HG03060 (cell line): ENCODE measurements at regions not wholly inside any gene's neighbourhood (a gene's known extent, or its start where the extent isn't known, plus 50 kb on each side); places are given as distances from the start of the nearest gene placed in this dataset.

Experiments used
- ATAC-seq: cut with Tn5 transposase; IDR thresholded peaks from one replicate; pipeline ENCODE4 v1.9.1; 2021; ENCODE audit warnings: low read depth, moderate number of reproducible peaks; ENCODE audit not compliant: unreplicated experiment

DNA sequence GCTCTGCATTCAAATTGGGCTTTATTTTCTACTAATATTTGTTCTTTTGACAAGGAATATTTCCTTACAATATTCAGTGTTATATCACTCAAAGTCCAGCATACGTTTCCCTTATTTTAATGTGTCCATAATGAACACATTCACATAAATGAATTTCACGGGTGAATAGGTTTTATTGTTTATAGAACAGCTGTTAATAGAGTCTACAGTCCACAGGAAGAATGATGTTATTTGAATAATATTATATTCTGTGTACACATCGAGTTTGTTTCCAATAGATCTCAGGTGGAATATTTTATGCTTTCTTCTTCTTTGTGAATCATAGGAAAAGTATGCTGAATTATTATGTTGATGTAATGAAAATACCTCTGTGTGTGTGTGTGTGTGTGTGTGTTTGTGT lies 582.4 kb downstream of the CDH26 start:
- ATAC-seq, result no peak

DNA sequence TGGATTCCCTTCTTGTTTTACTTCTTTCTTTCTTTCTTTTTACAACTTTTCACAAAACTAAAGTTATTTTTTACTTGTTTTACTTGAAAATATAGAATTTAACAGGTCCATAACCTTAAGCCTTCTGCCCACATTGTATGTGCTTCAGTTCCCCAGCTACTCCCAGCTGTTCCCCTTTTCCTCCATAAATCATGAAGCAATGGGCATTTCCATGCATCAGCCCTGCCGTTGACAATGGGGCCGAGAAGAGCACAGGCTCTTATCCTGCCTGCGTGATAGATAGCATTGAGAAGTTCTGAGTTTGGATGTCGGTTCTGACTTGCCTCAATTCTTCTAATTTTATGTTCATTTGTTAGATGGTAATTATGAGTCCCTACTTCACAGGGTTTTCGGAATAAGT lies 583.8 kb downstream of the CDH26 start:
- ATAC-seq, result no peak

DNA sequence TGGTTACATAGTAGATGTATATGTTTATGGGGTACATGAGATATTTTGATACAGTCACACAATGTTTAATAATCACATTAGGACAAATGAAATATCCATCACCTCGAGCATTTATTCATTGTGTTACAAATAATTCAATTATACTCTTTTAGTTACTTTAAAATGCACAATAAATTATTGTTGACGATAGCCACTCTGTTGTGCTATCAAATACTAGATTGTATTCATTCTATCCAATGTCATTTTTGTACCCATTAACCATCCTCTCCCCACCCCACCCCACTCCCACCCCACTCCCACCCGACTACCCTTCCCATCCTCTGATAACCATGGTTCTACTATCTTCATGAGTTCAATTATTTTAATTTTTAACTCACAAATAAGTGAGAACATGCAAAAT lies 585.4 kb downstream of the CDH26 start:
- no peak for ATAC-seq

DNA sequence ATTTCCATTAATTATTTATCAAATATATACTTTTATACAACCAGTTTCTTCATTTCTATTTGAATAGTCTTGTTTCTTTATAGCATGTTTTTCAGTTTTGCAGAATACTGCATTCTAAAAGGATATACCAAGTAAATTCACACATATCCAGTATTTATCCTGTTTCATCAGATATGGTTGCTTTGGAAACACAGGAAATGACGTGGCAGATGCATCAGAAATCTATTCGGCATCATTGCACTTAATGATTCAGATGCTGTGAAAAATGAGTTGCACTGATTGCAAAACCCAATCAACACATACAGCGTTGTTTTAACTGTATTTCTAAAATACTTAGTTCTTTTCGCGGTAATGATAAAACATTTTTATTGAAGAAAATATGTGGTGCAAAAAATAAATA lies 594.9 kb downstream of the CDH26 start:
- no peak for ATAC-seq

DNA sequence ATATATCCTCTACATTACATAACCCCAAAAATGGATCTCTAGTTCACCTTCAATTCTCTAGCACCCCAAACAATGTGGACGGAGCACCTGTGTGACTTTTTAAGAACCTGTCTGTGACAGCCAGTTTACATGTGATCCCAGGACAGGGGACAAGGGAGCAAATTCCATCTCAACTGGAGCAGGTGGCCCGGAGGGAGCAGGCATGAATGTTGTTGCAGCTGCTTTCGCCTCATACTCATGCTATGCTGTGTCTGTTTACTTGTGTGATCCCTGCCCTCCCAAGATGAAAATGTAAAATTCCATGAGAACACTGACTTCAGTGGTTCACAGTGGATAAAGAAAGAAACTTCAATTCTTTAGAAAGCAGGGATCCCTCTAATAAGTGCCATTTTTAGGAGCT lies 600.3 kb downstream of the CDH26 start:
- ATAC-seq, result no peak

DNA sequence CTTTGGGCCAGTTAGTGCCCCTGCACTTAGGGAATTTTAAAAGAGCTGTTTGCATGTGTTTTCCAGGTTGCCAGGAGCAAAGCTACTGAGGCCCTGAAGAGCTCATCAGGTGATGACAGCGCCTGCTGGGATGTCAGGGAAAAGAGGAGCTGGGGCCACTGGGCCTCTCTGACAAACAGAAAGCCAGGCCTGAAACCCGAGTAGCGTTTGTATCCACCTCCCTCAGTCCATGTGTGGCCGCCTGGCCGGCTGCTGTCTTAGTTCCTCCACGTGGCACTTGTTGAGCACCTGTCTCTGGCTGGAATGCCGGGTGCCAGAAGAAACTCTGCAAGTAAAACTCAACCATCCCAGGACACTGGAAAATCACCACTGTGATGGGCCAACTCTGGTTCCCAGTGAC lies 601.2 kb downstream of the CDH26 start:
- ATAC-seq, result no peak

DNA sequence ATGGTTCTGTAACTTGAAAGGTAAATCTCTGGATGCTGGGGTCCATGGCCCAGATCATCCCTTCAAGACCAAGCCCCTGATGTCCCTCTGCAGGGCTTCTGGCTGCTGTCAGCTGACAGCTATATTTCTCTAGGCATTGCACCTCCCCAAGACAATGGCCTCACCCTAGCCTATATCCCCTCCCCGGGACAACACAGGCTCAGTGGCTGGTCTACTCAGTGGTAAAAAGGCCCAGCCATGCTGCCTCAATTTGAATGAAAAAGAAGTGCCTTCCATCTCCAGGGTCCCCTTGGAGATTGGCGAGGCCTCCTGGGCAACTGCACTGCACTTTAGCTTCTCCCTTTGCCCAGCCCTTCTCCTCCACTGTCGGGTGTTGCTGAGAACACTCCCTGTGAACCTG lies 602.8 kb downstream of the CDH26 start:
- ATAC-seq, result no peak

DNA sequence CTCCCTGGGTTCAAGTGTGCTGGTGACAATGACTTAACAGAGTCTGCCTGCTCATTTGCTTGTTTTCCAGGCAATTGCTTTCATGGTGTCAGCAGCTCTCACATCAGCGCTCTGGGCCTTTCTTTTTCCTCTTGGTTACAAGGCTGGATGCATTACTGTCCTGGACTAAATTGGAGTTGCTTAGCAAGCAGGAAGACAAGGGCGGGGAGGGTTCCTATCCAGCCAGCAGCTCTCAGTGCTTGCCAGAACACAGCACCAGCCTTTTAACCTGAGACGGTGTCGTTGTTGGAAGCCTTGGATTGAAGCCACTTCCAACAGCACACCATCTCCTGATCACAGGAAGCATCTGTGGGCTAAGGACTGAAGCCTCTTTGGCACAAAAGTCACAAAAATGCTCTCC lies 606.9 kb downstream of the CDH26 start:
- ATAC-seq, result no peak

DNA sequence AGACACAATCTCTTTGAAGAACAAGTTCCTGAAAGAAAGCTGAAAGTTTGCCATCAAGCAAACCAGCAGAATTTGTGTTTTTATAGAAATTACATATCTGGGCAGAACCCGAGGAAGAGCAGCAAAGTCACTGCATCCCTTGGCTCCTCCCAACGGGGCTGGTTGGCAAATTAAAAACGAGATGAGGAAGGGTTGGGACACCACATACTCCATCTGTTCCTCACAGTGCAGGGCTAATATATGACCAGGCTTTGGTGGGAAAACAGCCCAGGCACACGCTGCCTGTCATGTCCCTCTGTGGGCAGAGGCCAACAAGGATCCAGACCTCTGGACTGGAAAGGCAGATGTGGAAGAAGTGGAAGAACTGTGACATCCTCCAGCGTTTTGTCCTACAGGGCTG lies 607.3 kb downstream of the CDH26 start:
- no peak for ATAC-seq

DNA sequence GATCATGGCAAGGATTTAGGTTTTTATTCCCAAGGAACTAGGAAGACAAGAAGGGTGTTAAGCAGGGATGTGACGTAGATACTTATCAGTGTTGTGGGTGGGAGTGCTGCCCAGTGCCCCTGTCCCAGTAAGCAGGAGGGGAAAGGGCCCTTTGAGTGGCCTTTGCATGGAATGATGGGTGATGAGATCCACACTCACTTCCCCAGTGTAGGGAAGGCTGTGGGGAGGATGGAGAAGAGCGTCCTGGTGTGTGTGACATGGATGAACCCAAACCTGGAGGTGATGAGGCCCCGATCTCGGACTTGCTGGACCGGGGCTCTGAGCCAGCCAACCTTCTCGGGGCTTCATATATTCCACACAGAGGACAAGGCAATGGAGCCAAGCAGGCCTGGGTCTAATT lies 610.9 kb downstream of the CDH26 start:
- no peak for ATAC-seq

DNA sequence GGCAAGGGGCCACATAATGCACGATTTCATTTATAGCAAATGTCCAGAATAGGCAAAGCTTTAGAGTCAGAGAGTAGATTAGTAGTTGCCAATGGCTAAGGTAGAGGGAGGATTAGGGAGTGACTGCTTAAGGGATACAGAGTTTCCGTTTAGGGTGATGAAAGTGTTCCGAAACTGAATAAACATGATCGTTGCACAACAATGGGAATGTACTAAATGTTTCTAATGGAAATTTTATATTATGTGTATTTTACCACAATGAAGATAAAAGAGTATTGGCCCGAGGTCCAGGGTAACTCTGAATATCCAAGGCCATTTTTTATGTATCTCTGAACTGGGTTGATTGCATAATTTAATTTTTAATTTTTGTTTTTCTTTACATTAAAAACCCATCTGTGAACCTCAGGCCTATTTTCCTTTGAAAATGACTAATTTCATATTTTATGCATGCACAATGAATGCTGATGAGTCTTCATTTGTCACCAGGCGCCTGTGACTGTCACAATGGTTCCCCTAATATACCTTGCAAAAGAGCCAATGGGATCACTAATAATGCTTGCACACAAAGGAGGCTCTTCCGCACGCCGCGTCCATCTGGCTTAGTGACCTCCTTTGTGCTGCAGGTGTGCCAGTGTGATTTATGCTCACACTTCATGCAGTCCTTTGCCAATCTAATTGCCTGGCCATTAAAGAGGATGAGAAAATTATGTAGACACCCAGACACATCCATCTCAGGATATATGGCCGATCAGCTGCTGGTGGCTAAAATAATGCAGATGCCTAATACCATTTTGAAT lies 612.5 kb downstream of the CDH26 start:
- no peak for ATAC-seq

DNA sequence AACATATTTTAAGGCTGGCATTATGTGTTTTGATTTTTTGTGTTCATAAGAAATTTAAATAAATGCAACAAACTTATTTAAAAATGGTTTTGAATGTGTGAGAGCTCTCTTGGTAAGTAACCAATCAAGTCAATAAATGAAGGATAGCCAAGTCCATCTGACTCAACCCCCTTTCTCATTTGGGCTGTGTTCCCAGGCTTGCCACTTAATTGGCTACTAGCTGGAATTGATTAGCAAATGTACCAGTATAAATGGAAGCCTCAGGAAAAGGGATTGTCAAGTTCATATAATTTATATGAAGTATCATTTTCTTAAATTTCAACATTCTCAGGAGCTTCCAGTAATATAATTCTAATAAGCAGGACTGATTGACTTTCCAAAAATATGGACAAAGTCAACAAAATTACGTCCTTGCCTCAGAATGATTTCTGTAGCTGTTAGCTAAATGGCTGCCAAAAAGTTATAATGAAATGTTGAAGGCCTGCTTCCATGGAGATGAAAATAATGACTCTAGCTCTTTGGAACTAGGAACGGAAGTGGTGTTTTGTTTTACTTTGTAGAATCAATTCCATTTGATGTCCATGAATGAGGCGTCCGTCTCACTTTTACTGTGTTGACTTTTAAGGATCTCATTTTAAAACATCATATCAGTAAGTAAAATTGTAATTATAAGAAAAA lies 614.9 kb downstream of the CDH26 start:
- no peak for ATAC-seq

DNA sequence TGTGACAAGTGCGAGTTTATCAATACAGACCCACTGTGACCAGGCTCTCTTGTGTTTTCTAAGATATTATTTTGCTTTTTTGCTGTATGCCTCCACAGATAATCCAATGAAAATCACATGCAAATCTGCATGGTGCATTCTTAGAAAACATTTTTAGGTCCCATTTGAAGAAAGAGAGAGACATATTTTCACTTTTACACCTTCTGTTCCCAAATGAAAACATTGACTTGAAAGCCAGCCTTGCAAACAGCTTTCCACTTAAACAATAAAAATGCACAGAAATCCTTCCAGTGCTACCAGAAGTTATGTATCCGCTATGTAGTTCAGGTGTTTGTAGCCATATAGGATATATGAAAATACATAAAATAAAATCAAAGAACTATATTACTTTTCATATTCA lies 618.0 kb downstream of the CDH26 start:
- no peak for ATAC-seq

DNA sequence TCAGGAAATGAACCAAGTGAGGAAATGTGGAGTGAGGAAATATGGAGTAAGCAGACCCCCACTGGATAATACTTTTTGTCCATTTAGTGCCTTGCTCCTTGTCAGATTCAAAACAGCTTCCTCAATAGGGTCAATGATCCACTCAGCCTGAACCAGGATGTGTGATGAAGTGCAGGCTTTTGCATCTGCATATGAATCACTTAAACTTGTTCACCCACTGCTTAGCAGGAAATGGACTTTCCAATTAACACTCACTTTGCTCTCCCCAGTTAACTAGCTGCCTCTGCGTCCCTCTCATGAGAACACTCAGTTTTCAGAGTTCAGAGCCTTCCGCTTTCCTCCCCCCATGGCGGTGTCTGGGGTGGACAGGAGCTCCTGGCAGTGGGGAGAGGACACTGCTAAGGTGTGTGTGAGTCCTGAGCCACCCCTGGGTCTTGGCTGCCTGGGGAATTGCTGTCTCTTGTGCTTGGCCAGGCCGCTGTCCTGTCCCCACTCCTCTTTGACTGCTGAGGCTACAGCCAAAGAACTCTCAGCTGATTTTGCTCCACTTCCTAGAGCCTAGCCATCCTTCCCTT lies 621.8 kb downstream of the CDH26 start:
- ATAC-seq, result no peak

DNA sequence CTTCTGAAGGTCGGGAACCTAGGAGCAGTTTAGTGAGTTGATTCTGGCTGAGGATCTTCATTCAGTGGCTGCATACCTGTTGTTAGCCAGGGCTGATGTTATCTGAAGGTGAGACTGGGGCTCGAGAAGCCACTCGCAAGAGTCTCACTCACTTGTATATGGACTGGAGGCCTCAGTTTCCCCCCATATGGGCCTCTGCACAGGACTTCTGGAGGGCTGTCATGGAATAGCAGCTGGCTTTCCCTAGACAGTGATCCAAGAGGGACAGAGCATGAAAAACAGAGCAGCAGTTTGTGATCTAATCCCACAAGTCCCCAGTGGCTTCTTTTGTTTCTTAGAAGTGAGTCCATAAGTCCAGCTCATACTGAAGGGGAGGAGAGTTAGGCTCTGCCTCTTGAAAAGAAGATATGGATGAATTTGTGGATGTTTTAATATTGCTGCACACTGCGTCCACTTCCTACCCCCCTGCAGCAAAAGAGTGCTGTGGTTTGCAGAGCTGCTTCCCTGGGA lies 623.4 kb downstream of the CDH26 start:
- no peak for ATAC-seq

DNA sequence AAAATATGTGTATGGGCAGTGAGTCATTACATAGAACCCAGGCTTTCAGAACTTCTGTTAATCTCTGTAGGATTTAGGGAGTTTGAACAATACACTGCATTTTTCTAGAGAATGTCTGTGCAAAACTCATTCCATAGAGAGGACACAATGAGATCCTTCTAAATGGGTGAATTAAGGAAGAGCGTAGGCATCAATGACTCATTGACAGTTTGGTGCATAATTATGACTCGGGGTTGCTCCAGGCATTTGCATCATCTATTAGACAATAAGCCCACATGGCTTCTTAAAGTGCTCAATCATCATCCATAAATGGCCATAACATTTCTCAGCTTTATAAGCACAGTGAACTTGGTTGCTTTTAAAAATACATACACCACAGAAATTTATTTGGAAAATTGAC lies 625.5 kb downstream of the CDH26 start:
- ATAC-seq, result no peak

DNA sequence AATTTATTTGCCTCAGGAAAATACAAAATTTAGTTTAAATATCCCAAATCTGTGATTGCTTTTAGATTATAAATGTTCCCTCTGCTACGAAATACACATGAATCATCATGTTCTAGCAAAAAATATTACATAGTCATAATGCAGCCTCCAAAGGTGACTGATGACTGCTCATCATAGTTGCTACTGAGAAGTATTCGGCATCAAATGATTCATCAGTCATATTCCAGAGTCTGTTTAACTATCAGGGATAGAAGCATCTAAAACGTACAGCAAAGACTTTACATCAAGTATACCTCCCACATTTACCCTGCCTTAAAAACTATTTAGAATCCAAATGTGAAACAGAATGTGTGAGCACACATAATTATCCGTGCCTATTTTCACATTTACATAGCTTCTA lies 626.0 kb downstream of the CDH26 start:
- ATAC-seq, result no peak

DNA sequence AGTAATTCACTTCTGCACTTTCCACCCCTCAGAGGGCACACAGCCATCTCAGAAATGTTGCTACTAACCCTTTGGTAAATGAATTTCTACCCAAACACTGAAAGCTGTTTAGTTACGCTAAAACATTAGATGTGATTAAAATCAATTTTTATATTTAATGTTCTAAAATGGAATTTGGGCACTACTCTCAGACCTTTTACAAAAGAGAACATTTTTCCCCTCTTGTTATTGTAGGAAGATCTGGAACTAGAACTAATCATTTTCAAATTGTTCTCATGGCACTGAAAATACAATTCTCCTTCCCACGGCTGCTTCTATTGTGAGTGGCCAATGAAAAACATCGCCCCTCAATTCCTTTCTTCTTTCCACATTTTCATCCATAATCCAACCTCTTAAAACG lies 627.4 kb downstream of the CDH26 start:
- ATAC-seq, result no peak

DNA sequence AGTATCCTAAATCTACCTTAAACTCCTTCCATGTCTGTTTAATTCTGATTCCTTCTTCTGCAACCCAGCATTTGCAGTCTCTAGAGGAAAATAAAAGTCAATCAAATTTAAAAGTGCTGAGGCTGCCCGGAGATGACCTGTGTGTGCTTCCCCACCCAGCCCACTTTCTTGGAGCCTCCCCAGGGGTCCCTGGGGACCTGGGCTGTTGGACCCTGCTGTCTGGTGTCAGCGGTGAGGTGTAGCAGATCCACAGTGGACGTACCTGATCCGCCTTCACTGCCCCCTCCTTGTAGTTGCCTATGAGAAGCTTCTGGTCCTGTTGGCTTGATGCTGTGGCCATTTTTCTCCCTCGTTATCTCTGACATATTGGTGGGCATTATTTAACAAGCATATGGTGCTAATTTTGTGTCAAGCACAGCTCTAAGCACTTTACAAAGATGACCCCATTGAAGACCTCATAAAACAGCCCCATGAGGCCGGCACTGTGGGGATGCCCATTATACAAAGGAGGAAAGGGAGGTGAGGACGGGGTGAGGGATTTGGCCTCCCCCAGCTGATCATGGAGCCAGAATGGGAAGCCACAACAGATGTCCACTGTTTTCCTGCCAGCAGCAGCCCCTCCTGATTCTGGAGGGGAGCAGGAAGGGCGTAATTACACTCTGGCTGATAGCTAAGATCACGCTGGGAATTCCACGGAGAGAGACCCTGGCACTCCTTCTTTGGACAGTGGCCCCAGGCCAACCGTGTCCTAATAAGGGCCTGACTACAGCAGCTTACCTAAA lies 628.2 kb downstream of the CDH26 start:
- ATAC-seq, result no peak

DNA sequence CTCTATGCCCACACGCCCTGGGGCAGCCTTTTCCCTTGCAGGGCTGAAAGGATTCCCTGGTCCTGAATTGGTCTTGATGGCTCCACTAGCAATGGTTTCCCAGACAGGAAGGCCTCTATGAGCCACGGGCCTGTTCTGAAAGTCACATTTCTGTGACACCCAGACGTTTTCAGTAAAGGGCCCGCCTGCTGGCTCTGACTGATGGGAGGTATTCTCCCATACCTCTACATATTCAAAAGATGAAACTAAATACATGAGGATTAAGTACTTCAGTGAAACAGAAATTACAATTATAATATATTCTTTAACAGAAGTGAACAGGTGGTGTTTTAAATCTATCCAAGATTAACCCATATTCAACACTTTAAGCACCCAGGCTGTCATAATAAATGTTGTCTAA lies 629.8 kb downstream of the CDH26 start:
- ATAC-seq, result no peak

DNA sequence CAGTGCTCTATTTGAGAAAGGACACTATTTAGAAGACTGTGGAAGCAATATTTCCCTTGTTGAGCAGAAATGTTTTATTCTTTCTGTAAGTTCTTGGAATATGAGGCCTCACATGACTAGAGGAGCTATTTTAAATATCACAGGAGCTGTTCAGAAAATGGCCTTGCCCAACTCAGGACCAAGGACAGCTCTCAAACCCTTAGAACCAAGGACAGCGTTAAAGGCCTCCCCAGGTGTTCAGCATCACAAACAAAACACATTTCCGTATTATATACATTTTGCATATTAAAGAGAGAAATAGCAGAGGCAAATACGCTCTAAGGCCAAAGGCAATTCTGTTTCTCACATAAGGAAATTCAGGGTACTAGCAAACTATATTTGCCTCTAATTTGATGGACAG lies 631.4 kb downstream of the CDH26 start:
- ATAC-seq, result no peak
